IgD-negative memory B cell (primary cell): ENCODE measurements at regions not wholly inside any gene's neighbourhood (a gene's known extent, or its start where the extent isn't known, plus 50 kb on each side); places are given as distances from the start of the nearest gene placed in this dataset.
A peak's percentile ranks its signal among the peaks of the same experiment; 100 is the strongest.
"Not testable (repeated sequence)": the region's sequence is repeated elsewhere in the genome, so short reads cannot be mapped to it uniquely, and the experiment has no call there.

Experiments used
- H3K27ac Mint-ChIP-seq, 3 donors: one replicate each; pipeline ENCODE4 v1.8.0; 2020 to 2022; ENCODE audit warnings: mild to moderate bottlenecking in 3 of 3, mixed read lengths in 3 of 3, moderate library complexity in 1 of 3
- H3K27me3 Mint-ChIP-seq: one replicate; pipeline ENCODE4 v1.8.0; 2021; ENCODE audit warnings: mixed read lengths
- H3K36me3 Mint-ChIP-seq: one replicate; pipeline ENCODE4 v1.8.0; 2020; ENCODE audit warnings: mild to moderate bottlenecking, mixed read lengths
- H3K4me1 Mint-ChIP-seq, 3 donors: one replicate each; pipeline ENCODE4 v1.8.0; 2020 to 2022; ENCODE audit warnings: mixed read lengths in 3 of 3, mild to moderate bottlenecking in 1 of 3
- H3K4me3 Mint-ChIP-seq, 4 donors: one replicate each; pipeline ENCODE4 v1.8.0; 2020 to 2022; ENCODE audit warnings: mild to moderate bottlenecking in 4 of 4, mixed read lengths in 4 of 4, moderate library complexity in 3 of 4
- H3K9me3 Mint-ChIP-seq, 3 donors: one replicate each; pipeline ENCODE4 v1.8.0; 2020 to 2021; ENCODE audit warnings: mixed read lengths in 3 of 3, mild to moderate bottlenecking in 1 of 3

DNA sequence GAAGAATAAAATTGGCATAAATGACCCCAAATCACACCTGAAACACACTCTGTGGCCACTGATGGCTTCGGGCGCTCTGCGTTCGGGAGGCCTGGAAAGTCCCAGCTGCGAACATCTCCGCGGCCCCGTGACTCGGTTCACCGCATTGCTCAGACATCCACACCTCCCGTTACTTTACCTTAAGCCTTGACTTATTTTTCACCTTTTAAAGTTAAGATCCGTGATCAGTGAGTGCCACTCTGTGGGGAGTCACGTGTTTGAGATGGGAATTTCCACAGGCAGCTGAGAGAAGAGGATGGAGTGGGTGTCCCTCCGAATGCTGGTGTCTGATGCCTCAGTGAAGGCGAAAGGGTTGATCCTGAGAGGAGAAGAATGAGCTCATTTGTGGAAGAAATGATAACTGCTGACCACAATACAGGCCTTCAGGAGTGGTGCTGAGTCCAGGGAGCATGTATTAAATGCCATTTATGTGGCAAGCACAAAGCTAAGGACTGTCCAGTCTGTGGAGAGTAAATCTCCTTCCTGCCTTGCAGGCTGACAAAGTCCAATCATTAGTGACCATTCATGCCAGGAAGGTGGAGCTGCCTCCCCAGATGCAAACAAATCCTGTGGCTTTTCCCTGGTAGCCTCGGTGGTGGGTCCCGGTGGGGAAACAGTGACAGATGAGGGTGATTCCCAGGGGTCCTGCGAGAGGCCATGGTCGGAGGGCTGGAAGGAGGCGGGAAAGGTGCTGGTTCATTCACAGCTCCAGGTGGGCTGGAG lies 168.8 kb downstream of the RTP5 start:
- H3K36me3 Mint-ChIP-seq = peaks cover 4% of the 10 kb centered on the region
- no peaks in the 10 kb centered on the region for H3K9me3 Mint-ChIP-seq
- H3K27me3 Mint-ChIP-seq = peaks cover 32% of the 10 kb centered on the region
- H3K27ac Mint-ChIP-seq = no peak overlapping the region
- H3K4me1 Mint-ChIP-seq = peaks cover 0 to 3% (median 2%) of the 10 kb centered on the region in 3 donors
- H3K4me3 Mint-ChIP-seq = no peak overlapping the region

DNA sequence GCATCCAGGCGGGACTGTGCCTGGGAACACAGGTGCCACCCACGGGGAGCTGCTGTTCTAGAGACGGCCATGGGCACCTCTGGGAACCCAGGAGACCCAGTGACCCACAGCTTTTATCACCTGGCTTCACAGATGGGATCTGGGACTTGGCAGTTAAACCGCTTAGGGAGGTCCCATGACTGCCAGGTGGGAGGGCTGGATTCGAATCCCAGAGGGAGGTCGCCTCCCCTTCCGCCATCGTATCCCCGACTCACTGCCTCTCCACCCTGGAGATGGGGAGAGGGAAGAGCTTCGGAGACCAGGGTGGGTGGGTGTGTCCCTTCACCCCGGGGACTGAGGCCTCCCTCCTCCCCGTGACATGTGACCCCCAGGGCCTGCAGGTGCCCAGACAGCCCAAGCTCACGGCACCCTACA lies 169.4 kb downstream of the RTP5 start:
- no peaks in the 10 kb centered on the region for H3K9me3 Mint-ChIP-seq
- no peak overlapping the region for H3K4me3 Mint-ChIP-seq
- H3K27ac Mint-ChIP-seq = no peak overlapping the region
- peaks cover 0 to 3% (median 0%) of the 10 kb centered on the region in 3 donors for H3K4me1 Mint-ChIP-seq
- H3K36me3 Mint-ChIP-seq = peaks cover 7% of the 10 kb centered on the region
- H3K27me3 Mint-ChIP-seq = peaks cover 29% of the 10 kb centered on the region

DNA sequence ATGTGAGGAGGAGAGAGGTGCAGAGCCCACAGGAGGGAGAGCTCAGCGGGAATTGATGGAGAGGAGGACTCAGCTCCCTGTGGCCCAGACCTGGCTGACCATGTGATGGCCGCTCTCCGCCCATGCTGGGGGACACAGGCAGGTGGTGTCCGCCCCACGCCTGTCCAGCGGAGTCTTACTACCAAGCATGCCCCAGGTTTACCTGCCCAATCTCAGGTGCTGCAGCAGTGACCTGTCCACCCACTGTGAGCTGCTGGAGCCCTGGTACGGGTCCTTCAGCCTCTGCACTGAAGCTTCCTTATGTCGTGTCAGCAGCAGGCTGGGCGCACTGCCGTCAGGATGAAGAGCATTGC lies 170.8 kb downstream of the RTP5 start:
- Mint-ChIP-seq H3K27me3 (peaks cover 25% of the 10 kb centered on the region), H3K4me1 (peaks cover 0 to 3% (median 0%) of the 10 kb centered on the region in 3 donors), H3K4me3 (no peak overlapping the region), H3K9me3 (no peaks in the 10 kb centered on the region), H3K27ac (no peak overlapping the region), H3K36me3 (peaks cover 7% of the 10 kb centered on the region)

DNA sequence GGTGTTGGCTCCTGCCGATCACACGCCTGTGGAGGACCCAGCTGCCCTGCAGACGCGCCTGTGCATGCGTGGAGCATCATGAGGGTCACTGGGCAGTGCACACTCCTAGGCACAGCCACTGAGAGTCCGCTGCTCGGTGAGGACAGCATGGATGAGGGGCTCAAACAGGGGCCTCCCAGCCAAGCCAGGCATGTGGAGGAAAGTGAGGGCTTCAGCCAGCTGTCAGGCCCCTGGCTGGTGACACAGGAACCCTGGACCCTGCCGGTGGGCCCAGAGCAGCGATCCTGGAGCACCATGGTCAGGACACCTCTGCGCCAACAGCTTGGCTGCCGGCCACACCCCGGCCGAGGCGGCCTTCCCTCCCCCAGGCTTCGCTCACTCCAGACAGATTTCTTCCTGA lies 171.2 kb downstream of the RTP5 start:
- Mint-ChIP-seq H3K9me3 (no peaks in the 10 kb centered on the region), H3K27ac (no peak overlapping the region)

DNA sequence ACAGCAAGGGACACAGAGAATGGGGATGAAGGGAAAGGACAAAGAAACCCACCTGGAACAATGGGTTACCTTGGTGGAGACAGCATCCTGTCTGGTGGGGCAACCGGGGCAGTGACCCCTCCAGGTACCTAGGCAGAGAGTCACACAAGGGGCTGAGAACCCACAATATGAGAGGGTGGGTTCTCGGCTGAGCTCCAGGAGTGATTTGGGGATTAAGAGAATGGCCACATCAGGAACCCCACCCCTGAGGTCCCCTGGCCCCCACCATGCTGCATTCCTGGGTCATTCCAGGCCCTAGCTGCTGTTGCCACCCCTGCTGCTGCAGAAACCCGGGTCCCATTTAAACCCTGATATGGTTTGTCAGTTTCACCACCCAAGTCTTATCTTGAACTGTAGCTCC lies 172.3 kb downstream of the RTP5 start:
- H3K36me3 Mint-ChIP-seq = peaks cover 4% of the 10 kb centered on the region
- H3K27ac Mint-ChIP-seq = no peak overlapping the region
- H3K9me3 Mint-ChIP-seq = no peaks in the 10 kb centered on the region
- peaks cover 18% of the 10 kb centered on the region for H3K27me3 Mint-ChIP-seq
- no peak overlapping the region for H3K4me3 Mint-ChIP-seq
- H3K4me1 Mint-ChIP-seq = peaks cover 0 to 3% (median 0%) of the 10 kb centered on the region in 3 donors

More for the DNA sequence above, 171.2 kb downstream of the RTP5 start:
- Mint-ChIP-seq H3K4me3 (no peak overlapping the region), H3K27me3 (peaks cover 25% of the 10 kb centered on the region), H3K4me1 (peaks cover 0 to 3% (median 0%) of the 10 kb centered on the region in 3 donors), H3K36me3 (peaks cover 5% of the 10 kb centered on the region)

DNA sequence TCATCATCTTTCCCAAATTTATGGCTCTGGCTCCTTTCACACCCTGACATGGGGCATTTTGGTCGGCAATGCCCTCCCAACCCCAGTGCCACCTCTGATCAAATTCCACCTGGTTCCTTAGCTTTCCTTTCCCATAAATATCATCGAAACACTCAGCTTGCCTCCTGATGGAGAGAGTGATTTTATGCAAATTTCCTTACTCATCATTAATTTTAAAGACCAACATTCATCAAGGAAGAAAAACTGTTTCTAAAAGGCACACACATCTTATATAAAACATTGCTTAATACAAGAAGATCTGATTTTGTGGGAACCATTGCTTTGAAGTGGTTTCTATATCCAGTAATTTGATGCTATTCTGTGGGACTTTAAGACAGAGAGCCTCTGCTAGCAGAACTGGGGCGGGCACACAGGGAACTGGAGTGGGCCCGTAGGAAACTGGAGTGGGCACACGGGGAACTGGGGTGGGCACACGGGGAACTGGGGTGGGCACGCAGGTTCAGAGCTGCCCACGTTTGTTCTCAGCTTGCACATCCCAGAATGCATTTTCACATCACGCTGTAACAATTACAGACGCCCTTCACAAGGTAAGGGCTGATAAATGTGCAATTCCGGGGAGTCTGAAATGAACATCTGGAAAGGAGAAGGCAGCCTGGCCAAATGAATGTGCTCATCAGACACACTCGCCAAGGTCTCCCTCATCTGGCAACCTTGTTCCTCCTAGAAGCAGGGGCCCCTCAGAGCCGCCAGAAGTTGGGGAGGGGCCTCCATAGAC lies 174.2 kb downstream of the RTP5 start:
- Mint-ChIP-seq H3K27me3 (peaks cover 9% of the 10 kb centered on the region), H3K4me3 (no peak overlapping the region), H3K4me1 (no peaks in the 10 kb centered on the region), H3K27ac (peak overlapping the region in 1 of 3 donors; percentile 34), H3K36me3 (peaks cover 5% of the 10 kb centered on the region), H3K9me3 (no peaks in the 10 kb centered on the region)

DNA sequence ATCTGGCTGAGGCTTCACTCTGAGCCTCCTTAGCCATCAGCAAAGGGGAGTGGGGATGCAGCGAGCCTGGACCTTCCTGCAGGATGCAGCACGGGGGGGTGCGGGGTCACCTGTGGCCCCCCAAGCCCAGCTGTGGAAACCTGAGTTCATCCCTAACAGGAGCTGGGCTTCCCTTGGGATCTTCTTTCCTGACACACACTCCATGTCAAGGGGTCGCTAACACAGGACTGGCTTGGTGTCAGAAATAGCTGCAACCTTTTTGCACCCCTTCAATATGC lies 174.7 kb downstream of the RTP5 start:
- Mint-ChIP-seq H3K4me1 (no peaks in the 10 kb centered on the region), H3K27me3 (peaks cover 9% of the 10 kb centered on the region), H3K36me3 (peaks cover 5% of the 10 kb centered on the region), H3K4me3 (no peak overlapping the region), H3K9me3 (no peaks in the 10 kb centered on the region), H3K27ac (no peak overlapping the region)

DNA sequence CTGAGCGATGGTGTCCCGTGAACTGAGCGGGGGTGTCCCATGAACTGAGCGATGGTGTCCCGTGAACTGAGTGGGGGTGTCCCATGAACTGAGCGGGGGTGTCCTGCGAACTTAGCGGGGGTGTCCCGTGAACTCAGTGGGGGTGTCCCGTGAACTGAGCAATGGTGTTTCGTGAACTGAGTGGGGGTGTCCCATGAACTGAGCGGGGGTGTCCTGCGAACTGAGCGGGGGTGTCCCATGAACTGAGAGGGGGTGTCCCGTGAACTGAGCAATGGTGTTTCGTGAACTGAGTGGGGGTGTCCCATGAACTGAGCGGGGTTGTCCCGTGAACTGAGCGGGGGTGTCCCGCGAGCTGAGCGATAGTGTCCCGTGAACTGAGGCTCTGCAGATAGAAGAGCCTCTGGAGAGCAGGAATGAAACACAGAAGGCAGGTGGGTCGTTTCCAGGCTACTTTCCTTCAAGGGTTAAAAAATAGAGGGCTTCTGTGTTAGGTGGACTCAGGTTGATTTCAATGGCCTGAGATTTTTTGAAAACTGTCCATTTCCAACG lies 176.1 kb downstream of the RTP5 start:
- H3K27ac Mint-ChIP-seq, H3K9me3 Mint-ChIP-seq, H3K27me3 Mint-ChIP-seq, H3K4me3 Mint-ChIP-seq, H3K36me3 Mint-ChIP-seq, H3K4me1 Mint-ChIP-seq: not testable (repeated sequence)

DNA sequence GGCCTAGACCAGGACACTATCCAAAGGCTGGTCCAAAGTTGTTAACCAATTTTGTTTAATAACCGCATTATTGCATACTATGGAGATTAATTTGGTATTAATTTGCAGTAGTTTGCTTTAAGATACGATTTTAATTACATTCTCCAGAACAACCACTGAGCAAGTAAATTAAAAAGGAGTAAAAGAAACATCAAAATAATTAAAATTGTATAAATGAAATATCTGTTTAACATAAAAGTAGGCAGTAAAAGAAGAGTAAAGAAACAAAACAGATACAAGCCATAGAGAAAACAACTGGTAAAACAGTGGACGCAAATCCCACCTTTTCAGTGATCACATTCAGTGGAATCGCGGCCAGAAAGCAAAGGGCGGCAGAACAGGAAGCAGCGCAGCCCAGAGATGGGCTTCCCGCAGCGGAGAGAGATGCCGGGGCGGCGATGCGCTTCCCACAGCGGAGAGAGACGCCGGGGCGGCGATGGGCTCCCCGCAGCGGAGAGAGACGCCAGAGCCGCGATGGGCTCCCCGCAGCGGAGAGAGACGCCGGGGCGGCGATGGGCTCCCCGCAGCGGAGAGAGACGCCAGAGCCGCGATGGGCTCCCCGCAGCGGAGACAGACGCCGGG lies 176.8 kb downstream of the RTP5 start:
- Mint-ChIP-seq H3K27me3 (peaks cover 9% of the 10 kb centered on the region), H3K27ac (no peak overlapping the region), H3K9me3 (no peaks in the 10 kb centered on the region), H3K36me3 (peaks cover 5% of the 10 kb centered on the region), H3K4me1 (no peaks in the 10 kb centered on the region), H3K4me3 (peak overlapping the region in 1 of 4 donors; percentile 47)

DNA sequence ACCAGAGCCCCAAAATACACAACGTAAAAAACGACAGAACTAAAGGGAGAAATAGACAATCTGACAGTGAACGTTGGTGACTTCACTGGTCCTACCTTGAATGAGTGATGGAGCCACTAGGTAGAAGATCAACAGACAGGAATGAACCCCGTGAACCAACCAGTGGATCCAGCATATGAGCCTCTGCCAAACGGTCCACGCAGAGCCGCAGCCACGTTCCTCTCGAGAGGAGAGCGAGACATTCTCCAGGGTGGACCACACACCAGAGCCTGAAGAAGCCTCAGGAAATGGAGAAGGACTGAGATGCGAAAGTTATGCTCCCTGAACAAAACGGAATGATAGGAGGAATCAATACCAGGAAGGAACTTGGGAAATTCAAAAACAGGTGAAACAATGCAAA lies 178.4 kb downstream of the RTP5 start:
- H3K36me3 Mint-ChIP-seq = peaks cover 4% of the 10 kb centered on the region
- H3K4me3 Mint-ChIP-seq = no peak overlapping the region
- no peaks in the 10 kb centered on the region for H3K4me1 Mint-ChIP-seq
- H3K27ac Mint-ChIP-seq = no peak overlapping the region
- no peaks in the 10 kb centered on the region for H3K9me3 Mint-ChIP-seq
- H3K27me3 Mint-ChIP-seq = peaks cover 5% of the 10 kb centered on the region

DNA sequence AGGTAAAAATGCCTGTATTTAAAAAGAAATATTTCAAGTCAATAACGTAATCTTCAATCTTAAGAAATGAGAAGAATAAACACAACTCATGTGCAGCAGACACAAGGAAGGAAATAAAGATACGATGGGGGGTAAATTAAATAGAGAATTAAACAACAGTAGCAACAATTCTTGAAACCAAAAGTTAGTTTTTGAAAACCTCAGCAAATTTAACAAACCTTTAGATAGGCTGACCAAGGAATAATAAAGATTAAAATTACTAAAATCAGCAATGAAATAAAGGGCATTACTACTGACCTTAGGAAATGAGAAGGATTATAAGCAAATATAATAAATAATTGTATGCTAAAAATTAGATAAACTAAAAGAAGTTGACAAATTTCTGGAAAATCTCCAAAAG lies 178.9 kb downstream of the RTP5 start:
- Mint-ChIP-seq H3K36me3 (peaks cover 3% of the 10 kb centered on the region), H3K27ac (no peak overlapping the region), H3K4me1 (no peaks in the 10 kb centered on the region), H3K4me3 (no peak overlapping the region), H3K27me3 (peaks cover 3% of the 10 kb centered on the region), H3K9me3 (no peaks in the 10 kb centered on the region)

DNA sequence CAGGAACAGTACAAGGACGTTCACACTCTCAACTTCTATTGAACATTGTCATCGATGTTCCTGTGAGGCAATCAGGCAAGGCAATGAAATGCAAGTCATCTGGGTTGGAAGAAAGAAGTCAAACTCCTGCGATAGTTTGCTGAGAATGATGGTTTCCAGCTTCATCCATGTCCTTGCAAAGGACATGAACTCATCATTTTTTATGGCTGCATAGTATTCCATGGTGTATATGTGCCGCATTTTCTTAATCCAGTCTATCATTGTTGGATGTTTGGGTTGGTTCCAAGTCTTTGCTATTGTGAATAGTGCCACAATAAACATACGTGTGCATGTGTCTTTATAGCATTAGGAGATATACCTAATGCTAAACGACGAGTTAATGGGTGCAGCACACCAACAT lies 180.0 kb downstream of the RTP5 start:
- not testable (repeated sequence) for H3K4me1 Mint-ChIP-seq, H3K4me3 Mint-ChIP-seq, H3K36me3 Mint-ChIP-seq, H3K27ac Mint-ChIP-seq, H3K27me3 Mint-ChIP-seq, H3K9me3 Mint-ChIP-seq

DNA sequence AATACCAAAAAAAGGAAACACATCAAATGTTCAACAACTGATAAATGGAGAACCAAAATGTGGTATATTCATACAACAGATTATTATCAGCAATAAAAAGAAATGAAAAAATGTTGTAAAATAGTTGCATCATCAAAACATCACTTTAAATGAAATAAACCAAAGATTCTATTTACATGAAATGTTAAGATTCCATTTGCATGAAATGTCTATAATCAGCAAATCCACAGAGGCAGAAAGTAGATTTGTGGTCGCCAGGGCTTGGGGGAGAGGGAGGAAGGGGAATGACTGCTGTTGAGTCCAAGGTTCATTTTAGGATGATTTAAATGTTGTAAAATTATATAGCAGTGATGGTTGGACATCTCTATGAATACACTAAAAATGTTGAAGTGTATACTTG lies 181.9 kb downstream of the RTP5 start:
- H3K4me3 Mint-ChIP-seq = no peak overlapping the region
- H3K27me3 Mint-ChIP-seq = peaks cover 2% of the 10 kb centered on the region
- no peaks in the 10 kb centered on the region for H3K4me1 Mint-ChIP-seq
- H3K9me3 Mint-ChIP-seq = no peaks in the 10 kb centered on the region
- H3K36me3 Mint-ChIP-seq = peaks cover 2% of the 10 kb centered on the region
- H3K27ac Mint-ChIP-seq = no peak overlapping the region

DNA sequence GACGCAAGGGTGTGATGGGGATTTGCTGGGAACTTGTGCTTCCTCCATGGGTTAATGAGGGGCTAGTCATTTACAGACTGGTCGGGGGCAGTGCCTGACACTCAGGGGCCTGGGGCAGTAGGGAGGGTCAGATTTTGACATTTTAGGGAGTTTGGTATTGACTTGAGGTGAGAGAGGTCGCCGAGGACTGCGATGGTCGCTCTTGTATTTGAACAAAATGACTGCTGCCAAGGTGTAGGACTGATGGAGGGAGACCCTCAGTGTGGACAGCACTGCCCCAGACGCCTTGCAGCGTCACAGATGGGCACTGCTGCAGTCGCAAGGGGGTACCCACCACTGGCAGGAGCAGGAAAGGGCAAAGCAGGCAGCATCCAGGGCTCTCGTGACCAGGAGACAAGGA lies 182.9 kb downstream of the RTP5 start:
- H3K9me3 Mint-ChIP-seq = no peaks in the 10 kb centered on the region
- no peak overlapping the region for H3K27ac Mint-ChIP-seq
- no peak overlapping the region for H3K4me3 Mint-ChIP-seq
- H3K4me1 Mint-ChIP-seq = no peaks in the 10 kb centered on the region
- H3K27me3 Mint-ChIP-seq = peaks cover 6% of the 10 kb centered on the region
- H3K36me3 Mint-ChIP-seq = peaks cover 2% of the 10 kb centered on the region

DNA sequence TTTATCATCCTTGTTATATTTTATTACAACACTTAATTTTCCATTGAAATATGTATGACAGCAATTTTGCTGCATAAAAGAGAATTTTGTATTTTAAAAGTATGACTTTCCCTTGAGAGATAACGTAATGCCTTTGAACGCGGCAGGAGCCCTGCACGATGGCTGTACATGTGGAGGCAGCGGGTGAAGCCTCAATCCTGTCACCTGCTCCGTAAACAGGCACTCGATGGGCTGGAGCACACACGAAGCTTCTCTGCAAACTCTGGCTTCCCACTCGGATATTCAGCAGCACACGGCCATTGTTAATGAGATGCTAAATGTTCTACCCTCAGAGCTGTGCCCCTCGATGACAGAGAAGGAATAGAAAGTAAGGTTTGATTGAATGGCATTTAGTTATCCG lies 184.4 kb downstream of the RTP5 start:
- Mint-ChIP-seq H3K9me3 (no peaks in the 10 kb centered on the region), H3K4me1 (no peaks in the 10 kb centered on the region), H3K4me3 (no peak overlapping the region), H3K27ac (no peak overlapping the region), H3K27me3 (peaks cover 11% of the 10 kb centered on the region), H3K36me3 (no peaks in the 10 kb centered on the region)
